NCI-H2107 treated with DMSO at 0.1 percent for 48 hours (cell line): ENCODE measurements at regions not wholly inside any gene's neighbourhood (a gene's known extent, or its start where the extent isn't known, plus 50 kb on each side); places are given as distances from the start of the nearest gene placed in this dataset.
A peak's percentile ranks its signal among the peaks of the same experiment; 100 is the strongest.

Experiments
- DNase-seq: peaks from one replicate; lab custom pipeline; 2025; ENCODE audit not compliant: unreplicated experiment; lab: John Stamatoyannopoulos, UW

- no peak for DNase-seq
Measured at GRCh38 chr5:139733698-139734538, 61.7 kb upstream of the PSD2 start.

- no peak for DNase-seq
Measured at GRCh38 chr5:139734539-139734916, 61.1 kb upstream of the PSD2 start.

GRCh38 chr5:139738193-139739149, 57.1 kb upstream of the PSD2 start:
- no peak for DNase-seq

- no peak for DNase-seq
Measured at GRCh38 chr5:139739150-139739974, 56.2 kb upstream of the PSD2 start.

GRCh38 chr5:139740138-139740991, 55.2 kb upstream of the PSD2 start:
- DNase-seq: no peak

- no peak for DNase-seq
Measured at GRCh38 chr5:139740992-139741672, 54.5 kb upstream of the PSD2 start.

GRCh38 chr5:139741823-139742172, 53.8 kb upstream of the PSD2 start:
- no peak for DNase-seq

- DNase-seq: no peak
Measured at GRCh38 chr5:139742173-139742903, 53.3 kb upstream of the PSD2 start.

- no peak for DNase-seq
Measured at GRCh38 chr5:139743001-139743771, 52.4 kb upstream of the PSD2 start.

- DNase-seq: no peak
Measured at GRCh38 chr5:139743804-139744203, 51.8 kb upstream of the PSD2 start.

- no peak for DNase-seq
Measured at GRCh38 chr5:139744471-139745131, 51.0 kb upstream of the PSD2 start.

- DNase-seq: no peak
Measured at GRCh38 chr5:139745132-139745799, 50.3 kb upstream of the PSD2 start.

- peak; percentile 7 for DNase-seq
Measured at GRCh38 chr5:139745800-139746690, 49.6 kb upstream of the PSD2 start.
